ENCODE measurements at regions not wholly inside any gene's neighbourhood (a gene's known extent, or its start where the extent isn't known, plus 50 kb on each side); places are given as distances from the start of the nearest gene placed in this dataset.

GRCh38 chr5:125323613-125324012 lies 577.2 kb upstream of the ZNF608 start:
- no peak for DNase-seq (ENCODE audit: low spot score)

DNA sequence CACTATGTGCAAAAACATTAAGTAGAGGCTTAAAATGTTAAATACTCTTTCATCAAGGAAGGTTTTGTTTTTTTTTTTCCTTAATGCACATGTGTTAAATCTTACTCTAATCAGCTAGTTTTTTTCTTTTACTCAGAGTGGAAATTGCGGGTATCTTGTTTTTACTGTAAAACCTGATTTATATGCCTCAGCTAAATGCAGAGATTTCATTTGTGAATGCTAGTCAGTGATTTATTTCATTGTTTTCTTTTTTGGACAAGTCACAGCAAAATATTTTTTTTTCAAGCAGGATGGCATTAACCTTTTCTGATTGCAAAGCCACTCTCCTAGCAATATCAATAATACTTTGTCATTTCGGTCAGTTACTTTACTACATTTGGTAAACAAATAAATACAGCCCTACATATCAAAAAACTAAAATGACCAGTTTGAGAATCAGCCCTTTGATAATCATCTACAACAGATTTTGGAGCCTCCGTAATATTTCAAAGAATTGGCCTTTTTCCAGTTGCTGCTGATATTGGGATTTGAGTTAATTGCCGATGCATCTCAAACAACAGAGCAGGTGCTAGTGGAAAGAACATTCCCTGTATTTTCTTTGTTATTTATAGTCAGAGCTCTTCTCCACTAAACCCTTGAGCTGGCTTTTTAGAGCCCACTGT lies 579.2 kb upstream of the ZNF608 start:
- no peak for DNase-seq (ENCODE audit: low spot score)

GRCh38 chr5:125326150-125326510 lies 579.7 kb upstream of the ZNF608 start:
- peak; percentile 54 for DNase-seq (ENCODE audit: low spot score)

DNA sequence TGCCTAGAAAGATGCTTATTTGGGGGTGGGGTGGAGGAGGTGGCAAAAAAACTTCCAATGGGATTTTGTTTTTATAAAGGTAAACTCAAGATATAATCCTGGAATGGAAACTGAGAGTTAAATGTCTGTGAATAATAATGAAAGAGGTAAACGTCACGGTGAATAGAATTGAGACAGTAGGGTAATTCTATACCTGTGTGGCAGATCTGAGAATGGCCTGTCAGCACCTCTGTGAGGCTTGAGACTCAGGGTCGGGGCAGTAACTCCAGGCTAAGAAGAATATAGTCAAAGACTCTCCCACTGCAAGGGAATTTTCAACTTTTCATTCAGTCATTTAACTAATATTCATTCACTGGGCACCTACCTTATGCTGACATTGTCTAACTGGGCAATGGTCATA lies 581.2 kb upstream of the ZNF608 start:
- DNase-seq (ENCODE audit: low spot score): no peak

DNA sequence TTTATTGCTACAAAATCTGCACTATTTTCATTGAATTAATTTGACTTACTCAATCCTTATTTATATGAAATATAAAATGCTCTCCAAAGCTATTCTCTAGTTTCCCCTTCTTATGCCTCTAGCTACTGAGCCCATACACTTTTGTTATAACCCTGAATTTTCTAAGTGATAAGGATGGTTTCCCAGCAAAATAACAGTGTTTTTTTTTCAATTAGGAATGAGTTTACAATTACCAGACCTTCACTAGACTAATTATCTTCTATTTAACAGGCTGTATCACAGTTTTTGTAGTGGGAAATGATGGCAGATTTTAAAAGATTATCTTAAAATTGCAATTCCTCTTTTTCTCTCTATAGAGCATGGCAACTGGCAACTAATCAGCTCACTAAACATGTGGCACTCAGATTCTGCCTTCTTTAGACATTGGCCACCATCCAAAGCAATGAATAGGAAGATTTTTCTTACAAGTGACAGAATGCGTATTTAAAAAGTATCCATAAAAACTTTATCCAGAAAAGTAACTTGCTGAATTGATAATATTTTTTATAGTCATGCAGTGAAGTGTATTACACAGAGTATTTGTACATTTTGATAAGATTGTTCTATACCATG lies 585.7 kb upstream of the ZNF608 start:
- DNase-seq (ENCODE audit: low spot score): no peak

DNA sequence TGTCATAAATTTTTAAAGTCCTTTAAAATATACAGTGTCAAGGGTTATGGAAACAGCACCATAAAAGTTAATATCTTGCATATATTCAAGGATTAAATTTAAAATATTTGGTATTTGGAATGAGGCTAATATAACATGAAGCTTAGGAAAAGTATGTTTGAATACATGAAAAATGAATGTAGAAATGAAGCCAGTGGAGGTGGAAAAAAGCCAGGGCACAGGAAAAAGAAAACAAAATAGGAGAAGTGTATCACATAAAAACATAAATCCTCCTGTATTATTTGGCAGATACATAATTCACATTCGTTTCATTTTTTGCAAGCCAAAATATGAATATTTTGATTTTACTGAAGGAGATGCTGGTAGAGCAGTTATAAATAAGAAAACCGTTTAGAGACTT lies 587.0 kb upstream of the ZNF608 start:
- DNase-seq (ENCODE audit: low spot score): no peak

DNA sequence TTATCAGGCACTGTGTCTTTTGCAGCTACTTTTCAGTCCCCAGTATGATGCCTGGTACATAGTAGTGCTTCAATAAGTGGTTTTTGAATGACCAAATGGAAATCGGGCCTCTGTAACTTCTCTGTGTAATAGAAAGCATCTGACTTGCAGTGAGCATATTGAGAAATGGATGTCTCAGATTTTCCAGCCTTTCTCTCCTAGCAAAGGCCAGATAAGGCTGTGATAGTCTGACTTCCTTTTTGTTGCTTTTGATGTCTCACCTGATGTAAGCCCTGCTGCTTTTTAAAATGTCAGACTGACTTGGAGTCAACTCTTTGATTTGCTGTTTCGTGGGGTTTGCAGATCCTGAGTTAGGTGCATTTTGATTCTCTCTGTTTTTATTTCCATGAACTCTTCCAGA lies 590.0 kb upstream of the ZNF608 start:
- no peak for DNase-seq (ENCODE audit: low spot score)

DNA sequence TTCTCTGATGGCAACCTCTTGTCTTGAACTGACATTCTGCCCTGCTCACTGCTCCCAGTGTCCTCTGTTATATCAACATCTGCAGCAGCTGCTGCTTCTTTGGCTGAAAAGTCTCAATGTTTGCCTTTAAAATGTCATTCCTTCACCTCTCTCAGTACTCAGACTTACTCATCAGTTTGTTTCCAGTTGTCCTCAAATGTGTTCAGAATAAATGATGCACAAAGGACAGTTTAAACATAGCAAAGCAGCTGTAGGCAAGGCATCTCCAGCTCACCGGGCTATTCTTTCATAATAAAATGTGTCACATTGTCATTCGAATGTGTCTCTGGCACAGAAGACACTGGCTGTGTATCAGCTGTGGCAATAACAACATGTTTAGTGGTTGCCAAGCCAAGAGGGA lies 590.9 kb upstream of the ZNF608 start:
- DNase-seq (ENCODE audit: low spot score): no peak

GRCh38 chr5:125338440-125339174 lies 592.2 kb upstream of the ZNF608 start:
- no peak for DNase-seq (ENCODE audit: low spot score)

DNA sequence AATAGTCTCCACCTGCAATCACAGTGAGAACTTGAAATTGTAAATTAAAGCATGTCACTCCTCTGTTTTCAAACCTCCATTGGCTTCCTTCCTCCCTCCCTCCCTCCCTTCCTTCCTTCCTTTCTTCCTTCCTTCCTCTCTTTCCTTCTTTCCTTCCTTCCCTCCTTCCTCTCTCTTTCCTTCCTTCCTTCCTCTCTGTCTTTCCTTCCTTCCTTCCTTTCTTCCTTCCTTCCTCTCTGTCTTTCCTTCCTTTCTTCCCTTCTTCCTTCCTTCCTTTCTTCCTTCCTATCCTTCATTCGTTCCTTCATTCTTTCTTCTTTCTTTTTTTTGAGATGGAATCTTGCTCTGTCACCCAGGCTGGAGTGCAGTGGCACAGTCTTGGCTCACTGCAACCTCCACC lies 595.0 kb upstream of the ZNF608 start:
- no peak for DNase-seq (ENCODE audit: low spot score)

GRCh38 chr5:125343015-125343414 lies 596.6 kb upstream of the ZNF608 start:
- DNase-seq (ENCODE audit: low spot score): no peak

DNA sequence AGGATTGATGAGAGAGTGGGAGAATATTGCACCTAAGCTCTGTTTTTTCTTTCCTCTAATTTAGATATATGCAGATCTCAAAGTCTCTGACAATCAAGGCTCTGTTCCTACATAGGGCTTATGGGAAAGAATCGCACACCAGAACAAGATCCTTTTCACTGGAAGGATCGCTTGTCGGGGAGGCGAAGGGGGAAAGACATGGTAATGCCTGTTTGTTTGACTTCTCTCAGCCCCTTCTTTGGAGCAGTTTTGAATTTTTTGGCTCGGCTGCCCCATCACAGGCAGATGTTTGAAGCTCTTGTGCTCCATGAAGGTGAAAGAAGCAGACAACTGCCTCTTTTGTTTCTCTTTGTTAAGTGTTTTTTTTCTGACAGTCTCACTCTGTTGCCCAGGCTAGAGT lies 599.9 kb upstream of the ZNF608 start:
- no peak for DNase-seq (ENCODE audit: low spot score)

DNA sequence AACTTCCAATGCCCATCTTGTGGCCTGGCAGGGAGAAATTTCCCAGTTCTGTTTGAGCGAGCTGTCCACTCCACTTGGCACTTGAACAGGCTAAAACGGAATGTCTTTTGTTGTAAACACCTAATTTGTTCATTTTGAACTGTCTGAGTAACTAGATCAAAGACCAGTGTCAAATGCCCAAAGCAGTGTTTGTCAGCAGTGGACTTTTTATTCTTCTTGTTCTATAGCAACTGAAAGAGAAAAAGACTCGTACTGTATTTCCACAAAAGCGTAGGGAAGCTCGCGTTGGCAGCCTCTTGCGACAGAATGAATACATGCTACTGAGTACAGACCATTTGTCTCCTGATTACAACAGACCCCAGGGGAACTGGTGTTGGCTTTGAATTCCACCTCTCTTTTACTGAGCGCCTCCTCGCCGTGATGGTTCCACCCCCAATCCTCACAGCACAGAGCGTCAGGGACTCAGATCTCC lies 601.8 kb upstream of the ZNF608 start:
- no peak for DNase-seq (ENCODE audit: low spot score)

GRCh38 chr5:125348936-125349831 lies 602.7 kb upstream of the ZNF608 start:
- DNase-seq (ENCODE audit: low spot score): peak; percentile 15

DNA sequence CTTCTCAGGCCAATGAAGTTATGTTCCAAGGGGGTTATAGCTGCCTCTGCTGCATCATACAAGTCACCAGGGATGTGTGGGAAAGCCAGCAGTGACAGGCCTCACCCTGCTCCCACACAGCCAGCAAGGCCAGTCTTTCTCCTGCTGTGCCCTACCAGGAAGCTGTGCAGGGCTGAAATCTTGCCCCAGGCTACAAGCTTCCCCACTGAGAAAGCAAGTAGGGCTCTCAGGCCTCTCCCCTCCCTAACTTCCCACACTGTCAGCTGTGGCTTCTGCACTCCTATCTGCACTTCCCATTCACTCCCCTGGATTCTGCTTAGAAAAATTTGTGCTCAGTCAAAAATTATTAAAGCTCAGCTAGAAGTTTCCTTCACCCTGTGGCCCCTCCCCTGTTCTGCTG lies 611.2 kb upstream of the ZNF608 start:
- no peak for DNase-seq (ENCODE audit: low spot score)

DNA sequence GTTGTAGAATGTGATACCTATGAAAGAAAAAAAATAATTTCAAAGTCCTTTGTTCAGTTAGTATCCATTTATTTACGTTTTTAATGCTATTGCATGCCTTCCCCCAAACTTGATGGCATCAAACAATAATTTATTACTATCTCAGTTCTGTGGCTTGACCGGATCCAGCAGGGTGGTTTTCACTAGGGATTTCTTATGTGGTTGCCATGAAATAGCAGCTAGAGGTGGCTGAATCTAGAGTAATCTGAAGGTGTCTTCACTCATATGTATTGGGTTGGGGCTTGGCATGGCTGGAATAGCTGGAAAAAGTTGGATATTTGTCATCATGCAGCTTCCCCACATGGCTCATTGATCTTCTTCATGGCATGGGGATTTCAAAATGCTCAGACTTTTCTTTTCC lies 619.3 kb upstream of the ZNF608 start:
- DNase-seq (ENCODE audit: low spot score): no peak

DNA sequence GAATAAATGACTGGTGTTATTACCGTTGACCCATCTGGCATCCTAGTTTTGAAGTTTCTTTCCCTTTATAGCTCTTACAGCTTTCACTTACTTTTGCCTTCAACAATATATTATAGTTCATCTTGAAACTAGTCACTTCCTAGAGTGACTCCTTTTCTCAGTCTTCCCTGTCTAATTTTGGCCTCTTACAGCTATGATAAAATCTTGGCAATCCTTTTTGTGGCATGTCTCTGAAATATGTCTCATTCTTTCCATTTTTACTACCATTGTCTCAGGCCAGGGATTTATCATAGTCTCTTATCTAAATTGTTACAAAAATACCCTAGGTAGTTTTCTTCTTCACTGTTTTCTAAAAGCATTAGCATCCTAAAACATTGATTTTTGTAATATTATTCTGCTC lies 621.3 kb upstream of the ZNF608 start:
- no peak for DNase-seq (ENCODE audit: low spot score)

GRCh38 chr5:125370461-125371205 lies 624.2 kb upstream of the ZNF608 start:
- DNase-seq (ENCODE audit: low spot score): no peak

DNA sequence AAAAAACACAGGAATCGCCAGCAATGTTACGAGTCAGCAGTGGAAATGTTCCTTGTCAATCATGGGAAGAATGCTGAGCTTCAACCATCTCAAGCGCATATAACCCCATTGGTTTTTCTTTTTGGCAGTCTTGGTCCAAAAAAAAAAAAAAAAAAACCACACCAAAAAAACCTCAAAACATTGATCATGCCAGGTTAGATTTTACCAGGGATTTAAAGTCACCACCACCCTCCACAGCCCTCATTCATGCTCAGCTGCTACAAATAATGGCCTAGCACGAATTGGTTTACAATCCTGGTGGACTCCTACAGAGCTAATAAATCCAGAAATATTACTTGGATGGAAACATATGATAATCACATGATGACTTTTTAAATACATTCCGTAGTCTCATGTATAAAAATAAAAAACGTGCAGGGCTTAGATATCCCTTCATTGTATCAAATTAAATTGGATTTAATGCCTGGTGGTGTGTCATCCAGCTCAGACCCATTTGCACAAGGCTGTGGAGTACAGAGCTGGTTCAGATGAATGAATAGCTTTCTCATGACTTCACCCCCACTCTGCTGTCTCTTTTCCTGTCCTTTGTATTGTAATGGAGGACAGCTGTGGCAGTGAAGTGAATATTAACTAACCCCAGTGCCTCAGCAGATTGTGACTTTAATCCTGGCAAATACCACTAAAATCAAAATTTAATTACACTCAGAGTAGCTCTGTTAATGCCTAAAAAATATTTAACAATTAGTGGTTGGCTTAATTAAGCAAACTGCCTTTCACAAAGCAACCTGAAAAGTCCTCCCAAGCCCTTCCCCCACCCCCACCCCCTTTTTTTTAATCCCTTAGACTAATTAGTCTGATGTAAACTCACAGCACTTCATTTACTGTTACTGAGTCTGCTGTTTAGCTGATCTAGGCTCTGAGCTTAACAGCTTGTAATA lies 626.5 kb upstream of the ZNF608 start:
- DNase-seq (ENCODE audit: low spot score): no peak

DNA sequence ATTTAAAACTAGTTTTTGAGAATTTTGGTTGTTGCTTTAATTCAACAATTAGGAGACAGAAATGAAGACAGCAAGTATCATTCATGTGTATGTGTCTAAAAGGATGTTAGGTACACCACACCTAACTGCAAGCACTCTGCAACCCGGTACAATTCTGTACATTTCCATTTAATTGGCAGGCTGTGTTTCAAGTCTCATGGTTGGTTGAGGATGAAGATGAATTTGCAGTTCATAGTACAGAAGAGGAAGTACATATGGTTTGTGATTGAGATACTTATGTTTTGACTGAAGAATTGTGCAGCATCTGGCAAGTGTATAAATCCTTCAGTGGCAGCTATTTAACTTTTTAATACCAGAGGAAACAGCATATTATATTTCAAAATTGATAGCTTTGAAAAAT lies 628.7 kb upstream of the ZNF608 start:
- no peak for DNase-seq (ENCODE audit: low spot score)
